Skin epidermis (tissue), 12 donors: ENCODE measurements at regions not wholly inside any gene's neighbourhood (a gene's known extent, or its start where the extent isn't known, plus 50 kb on each side); places are given as distances from the start of the nearest gene placed in this dataset.
"Not testable (repeated sequence)": the region's sequence is repeated elsewhere in the genome, so short reads cannot be mapped to it uniquely, and the experiment has no call there.

Source experiments
- H3K27ac ChIP-seq, 21 experiments: fragments of 200-600 bp; sonication (generic) in 11 of 21; one replicate each; pipeline ENCODE4 v1.5.0; 2020; ENCODE audit warnings: mild to moderate bottlenecking in 3 of 21, inconsistent platforms in 2 of 21, moderate library complexity in 2 of 21
- H3K4me3 ChIP-seq, 7 experiments: fragments of 200-600 bp; sonication (generic) in 2 of 7; one replicate each; pipeline ENCODE4 v1.5.0; 2020; ENCODE audit warnings: inconsistent platforms in 2 of 7, mild to moderate bottlenecking in 2 of 7, moderate library complexity in 1 of 7

DNA sequence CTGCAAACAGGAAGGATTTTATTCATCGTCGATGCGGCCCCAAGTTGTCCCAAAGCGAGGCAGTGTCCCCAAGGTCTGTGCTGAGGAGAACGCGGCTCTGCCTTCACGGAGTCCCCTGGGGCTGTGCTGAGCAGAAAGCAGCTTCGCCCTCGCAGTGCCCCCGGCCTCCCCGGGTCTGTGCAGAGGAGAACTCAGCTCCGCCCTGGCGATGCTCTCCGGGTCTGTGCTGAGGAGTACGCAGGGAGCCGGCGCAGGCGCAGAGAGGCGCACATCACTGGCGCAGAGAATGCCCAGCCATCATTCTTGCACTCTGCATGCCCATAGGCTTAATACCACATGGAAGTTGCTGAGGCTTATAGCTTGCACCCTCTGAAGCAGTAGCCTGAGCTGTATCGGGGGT, 285.7 kb downstream of the CCDC74A start:
- not testable (repeated sequence) for H3K4me3 ChIP-seq, H3K27ac ChIP-seq

GRCh38 chr2:131818267-131818973, 290.7 kb downstream of the CCDC74A start:
- not testable (repeated sequence) for H3K27ac ChIP-seq, H3K4me3 ChIP-seq

DNA sequence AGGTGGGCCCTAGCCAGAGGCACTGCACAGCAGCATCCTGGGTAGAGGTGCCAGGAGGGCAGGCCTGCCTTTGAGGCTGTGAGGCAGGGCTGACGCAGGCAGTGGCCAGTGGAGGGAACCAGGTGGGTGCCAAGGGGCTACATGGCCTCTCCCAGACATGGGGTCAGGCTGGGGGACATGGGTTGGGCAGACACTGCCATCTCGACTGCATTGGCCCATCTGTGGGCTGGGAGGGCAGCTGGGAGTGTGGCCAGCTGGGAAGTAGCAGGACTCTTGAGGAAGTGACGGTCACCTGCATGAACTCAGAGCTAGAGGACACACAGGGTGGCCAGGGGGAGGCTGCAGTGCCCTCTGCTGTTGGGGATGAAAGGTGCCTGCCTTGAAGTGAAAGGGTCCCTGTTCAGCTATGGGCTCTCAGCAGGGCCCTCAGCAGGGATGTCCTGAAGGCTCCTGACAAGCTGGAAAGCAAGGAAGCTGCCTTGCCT, 294.6 kb downstream of the CCDC74A start:
- not testable (repeated sequence) for H3K4me3 ChIP-seq, H3K27ac ChIP-seq

DNA sequence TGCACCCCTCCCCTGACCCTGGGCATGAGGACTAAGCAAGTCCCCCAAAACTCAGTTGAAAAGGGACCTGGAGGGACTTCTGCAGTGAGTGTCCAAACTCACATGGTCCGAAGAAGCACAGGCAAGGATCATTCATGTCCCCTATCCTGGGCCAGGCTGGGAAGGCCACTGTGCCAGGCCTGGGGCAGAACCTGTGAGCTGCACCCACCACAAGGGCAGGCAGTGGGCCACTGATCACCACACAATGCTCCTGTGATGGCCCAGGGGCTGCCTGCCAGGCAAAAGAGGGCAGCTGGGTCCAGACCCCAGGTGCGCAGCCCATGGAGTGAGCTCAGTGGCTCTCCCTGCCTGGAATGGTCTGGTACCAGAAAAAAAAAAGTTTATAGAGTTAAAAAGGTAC, 295.4 kb downstream of the CCDC74A start:
- not testable (repeated sequence) for H3K4me3 ChIP-seq, H3K27ac ChIP-seq

DNA sequence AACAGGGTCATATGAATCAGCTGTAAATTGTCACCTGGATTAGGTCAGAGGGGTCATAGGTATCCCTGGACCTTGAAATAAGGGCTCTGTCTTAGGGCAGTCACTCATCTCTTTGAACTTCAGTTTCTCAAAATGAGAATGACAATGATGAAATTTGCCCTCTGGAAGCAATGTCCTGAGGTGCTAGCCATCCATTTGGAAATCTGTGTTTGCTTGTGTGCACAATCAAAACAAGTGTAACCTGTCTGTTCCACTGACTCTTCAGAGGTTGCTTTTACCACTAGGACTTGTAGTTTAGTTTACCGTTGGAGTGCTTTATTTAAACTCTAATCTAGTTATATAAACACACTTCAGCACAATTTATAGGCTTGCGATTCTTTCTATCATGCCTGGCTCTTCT, 297.3 kb downstream of the CCDC74A start:
- H3K27ac ChIP-seq, H3K4me3 ChIP-seq: not testable (repeated sequence)

GRCh38 chr2:131827481-131828163, 299.9 kb downstream of the CCDC74A start:
- no peak overlapping the region for H3K27ac ChIP-seq
- H3K4me3 ChIP-seq: no peak overlapping the region

GRCh38 chr2:131828164-131828561, 300.5 kb downstream of the CCDC74A start:
- H3K4me3 ChIP-seq: no peak overlapping the region
- no peak overlapping the region for H3K27ac ChIP-seq

GRCh38 chr2:131828633-131829455, 301.2 kb downstream of the CCDC74A start:
- not testable (repeated sequence) for H3K4me3 ChIP-seq

DNA sequence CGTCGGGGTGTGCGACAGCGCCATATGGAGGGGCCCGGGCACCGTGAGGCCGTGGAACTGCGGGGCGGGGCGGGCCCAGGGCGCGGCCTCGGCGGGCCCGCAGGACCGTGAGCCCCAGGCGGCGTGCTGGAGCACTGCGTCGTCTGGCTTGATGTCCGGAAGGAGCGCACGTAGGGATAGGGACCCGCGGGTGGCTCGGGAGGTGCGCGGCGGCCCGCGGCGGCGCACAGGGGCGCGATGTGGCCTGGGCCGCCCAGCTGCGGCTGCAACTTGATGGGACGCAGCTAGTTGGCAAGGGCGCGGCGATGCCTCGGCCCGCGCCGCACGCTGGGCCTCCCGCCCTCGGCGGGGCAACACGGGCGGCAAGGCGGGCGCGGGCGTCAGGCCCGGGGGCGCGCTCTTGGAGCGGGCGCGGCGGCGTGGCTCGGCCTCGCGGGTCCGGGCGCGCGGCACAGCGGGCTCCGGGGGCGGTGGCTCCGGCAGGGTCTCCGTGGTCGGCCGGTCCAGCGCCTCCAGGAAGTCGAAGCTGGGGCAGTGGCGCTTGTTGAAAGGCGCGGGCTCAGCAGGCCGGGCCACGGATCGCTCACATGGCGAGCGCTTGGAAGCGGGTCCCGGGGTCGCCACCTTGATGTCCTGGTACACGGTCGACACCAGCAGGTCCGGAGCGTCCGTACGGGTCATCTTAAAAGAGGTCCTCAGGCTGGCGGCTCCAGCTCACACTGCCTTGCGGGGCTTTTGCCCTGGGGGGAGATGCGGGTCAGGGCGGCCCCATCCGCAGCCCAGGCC, 302.0 kb downstream of the CCDC74A start:
- H3K27ac ChIP-seq, H3K4me3 ChIP-seq: not testable (repeated sequence)

More at GRCh38 chr2:131828633-131829455, 301.2 kb downstream of the CCDC74A start:
- H3K27ac ChIP-seq: not testable (repeated sequence)

DNA sequence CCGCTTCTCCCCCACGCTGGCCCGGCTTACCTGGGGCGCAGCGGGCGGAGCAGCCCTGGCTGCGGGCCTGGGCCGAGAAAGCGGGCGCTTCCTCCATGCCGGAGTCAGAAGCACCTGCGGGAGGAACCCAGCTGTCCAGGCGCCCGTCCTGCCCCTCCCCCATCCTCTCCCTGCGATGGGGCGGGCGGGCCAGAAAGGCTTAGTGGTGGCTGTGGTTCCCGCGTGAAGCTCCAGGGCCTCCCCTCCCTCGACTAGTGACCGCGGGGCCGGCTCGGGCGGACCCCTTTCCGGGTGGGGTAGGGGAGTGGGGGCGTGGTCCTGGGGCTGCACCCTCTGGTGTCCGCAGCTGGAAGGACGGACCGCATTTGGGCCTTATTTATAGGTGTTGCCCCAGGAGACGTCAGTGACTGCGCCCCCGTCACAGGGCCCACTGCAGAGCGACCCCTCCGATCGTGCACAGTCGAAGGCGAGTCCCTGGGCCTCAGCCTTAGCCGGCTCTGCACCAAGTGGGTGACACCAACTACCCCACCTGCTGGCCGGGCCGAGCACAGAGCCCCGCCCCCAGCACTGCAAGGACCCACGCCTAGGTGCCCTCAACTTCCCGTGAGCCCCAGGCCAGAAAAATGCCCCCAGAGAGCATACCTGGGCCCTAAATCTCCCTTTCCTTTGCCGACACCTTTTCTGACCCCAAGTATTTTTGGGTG, 302.7 kb downstream of the CCDC74A start:
- not testable (repeated sequence) for H3K27ac ChIP-seq, H3K4me3 ChIP-seq

GRCh38 chr2:131830946-131831310, 303.2 kb downstream of the CCDC74A start:
- not testable (repeated sequence) for H3K4me3 ChIP-seq, H3K27ac ChIP-seq

DNA sequence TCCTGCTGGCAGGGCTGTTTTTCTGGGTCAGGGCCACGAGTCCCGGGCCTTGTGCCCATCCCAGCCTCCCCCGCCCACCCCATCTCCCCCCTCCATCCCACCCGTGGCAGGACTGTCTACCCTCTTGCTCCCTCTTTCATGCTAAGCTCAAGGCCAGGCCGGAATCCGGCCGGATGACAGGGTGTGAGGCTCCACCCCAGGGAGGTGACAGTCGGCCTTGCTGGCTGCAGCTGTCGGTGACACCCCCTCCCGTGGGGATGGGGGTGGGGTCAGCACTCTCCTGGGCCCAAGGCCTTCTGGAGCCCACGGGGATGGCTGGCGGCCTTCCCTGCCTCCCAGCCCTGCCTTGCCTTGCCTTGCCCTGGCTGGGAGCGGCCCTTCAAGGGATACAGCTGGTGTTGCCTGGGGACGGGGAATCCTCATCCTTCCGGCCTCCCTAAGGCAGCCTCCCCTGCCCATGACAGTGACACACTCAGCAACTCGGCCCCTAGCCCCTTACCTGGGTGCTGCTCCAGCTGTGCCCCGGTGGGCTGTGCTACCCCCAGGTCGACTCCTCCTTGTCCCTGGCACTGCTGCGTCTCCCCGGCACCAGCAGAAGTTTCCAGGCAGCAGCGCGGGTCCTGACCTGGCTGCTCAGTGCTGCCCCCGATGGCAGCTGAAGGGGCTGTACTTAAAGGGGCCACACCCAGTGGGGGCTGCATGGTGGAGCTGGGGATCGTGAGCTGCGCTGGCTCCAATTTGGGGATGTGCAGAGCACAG, 303.9 kb downstream of the CCDC74A start:
- not testable (repeated sequence) for H3K27ac ChIP-seq, H3K4me3 ChIP-seq

DNA sequence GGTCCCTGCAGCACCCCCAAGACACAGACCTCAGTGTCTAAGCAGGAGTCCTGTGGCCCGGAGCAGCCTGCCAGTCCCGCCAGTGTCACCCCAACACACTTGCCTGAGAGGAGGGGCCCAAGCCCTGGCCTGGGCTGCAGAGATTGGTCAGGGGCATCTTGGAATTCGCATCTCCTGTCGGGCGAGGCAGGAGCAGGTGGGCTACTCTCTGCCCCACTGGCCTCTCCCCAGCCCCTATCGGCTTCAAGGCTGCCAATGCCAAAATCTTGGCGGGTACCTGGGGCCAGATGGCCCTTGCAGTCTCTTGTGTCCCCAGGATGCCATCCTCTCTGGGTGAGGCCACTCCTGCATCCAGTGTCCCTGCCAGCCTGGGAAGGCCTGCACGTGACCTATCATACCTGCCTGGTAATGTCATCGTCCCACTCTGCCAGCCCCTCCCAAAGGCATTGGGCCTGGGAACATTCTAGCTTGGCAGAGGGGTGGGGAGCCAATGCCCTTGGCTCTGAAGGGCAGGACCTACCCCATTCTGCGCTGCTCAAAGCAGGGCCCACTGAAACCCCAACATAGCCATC, 304.6 kb downstream of the CCDC74A start:
- H3K4me3 ChIP-seq, H3K27ac ChIP-seq: not testable (repeated sequence)

DNA sequence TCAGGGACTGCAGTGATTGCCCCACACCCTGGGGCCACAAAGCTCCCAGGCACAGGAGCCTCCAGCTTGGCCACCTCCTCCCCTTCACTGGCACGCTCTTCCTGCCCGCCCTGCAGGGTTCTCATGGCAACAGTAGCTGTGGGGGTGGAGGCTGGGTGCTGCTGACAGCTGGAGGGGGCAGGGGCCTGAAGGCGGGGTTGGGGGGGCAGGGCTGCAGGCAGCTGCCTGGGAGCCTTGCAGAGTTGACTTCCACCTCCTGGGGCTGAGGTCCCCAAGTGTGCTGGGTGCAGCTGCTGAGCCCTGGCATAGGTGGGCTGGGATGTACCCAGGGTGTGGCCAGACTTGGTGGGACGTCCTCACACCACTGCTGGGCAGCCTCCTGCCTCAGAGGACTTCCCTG, 305.2 kb downstream of the CCDC74A start:
- H3K27ac ChIP-seq, H3K4me3 ChIP-seq: not testable (repeated sequence)

- H3K4me3 ChIP-seq, H3K27ac ChIP-seq: not testable (repeated sequence)
Observed at GRCh38 chr2:131833367-131834202, 305.9 kb downstream of the CCDC74A start.

GRCh38 chr2:131834203-131835020, 306.7 kb downstream of the CCDC74A start:
- not testable (repeated sequence) for H3K4me3 ChIP-seq, H3K27ac ChIP-seq
